ENCODE measurements at regions not wholly inside any gene's neighbourhood (a gene's known extent, or its start where the extent isn't known, plus 50 kb on each side); places are given as distances from the start of the nearest gene placed in this dataset.

- H3K36me3 ChIP-seq (ENCODE audit: control insufficient read depth in 1 of 2, insufficient read depth in 2 of 2, low read length in 1 of 2) = no peaks in the 10 kb centered on the region
- ATAC-seq (ENCODE audit: low FRiP score) = no peak
- H3K9me3 ChIP-seq (ENCODE audit: control insufficient read depth, low read length) = peaks cover 2% of the 10 kb centered on the region
- no peak overlapping the region for H3K27ac ChIP-seq (ENCODE audit: low read depth in 1 of 2, low read length in 2 of 2)
- intact Hi-C loops (cut with DNase I) = no loop called here
- no peak overlapping the region for H3K4me3 ChIP-seq (ENCODE audit: low read length in 2 of 2)
- no peaks in the 10 kb centered on the region for H3K27me3 ChIP-seq (ENCODE audit: control insufficient read depth in 1 of 2, insufficient read depth in 2 of 2, low read length in 1 of 2)
- 82 to 86% methylated on average over 7 of the region's 7 CpGs for WGBS, 2 donors
- no peaks in the 10 kb centered on the region for H3K4me1 ChIP-seq (ENCODE audit: control insufficient read depth in 1 of 2, insufficient read depth in 2 of 2, low read length in 2 of 2)
- no peak for DNase-seq
Measured at GRCh38 chr7:80563561-80564327, 51.9 kb upstream of the GNAT3 start.

- H3K27ac ChIP-seq (ENCODE audit: low read depth in 1 of 2, low read length in 2 of 2) = no peak overlapping the region
- ATAC-seq (ENCODE audit: low FRiP score) = no peak
- intact Hi-C loops (cut with DNase I) = no loop called here
Measured at GRCh38 chr7:80565554-80565953, 53.7 kb upstream of the GNAT3 start.

GRCh38 chr7:80581486-80582260, 56.8 kb upstream of the CD36 start:
- H3K9me3 ChIP-seq (ENCODE audit: control insufficient read depth, low read length) = no peaks in the 10 kb centered on the region
- 72 to 77% methylated on average over 4 of the region's 4 CpGs for WGBS, 2 donors
- DNase-seq (no peak), ATAC-seq (ENCODE audit: low FRiP score) (no peak)
- no peaks in the 10 kb centered on the region for H3K27me3 ChIP-seq (ENCODE audit: control insufficient read depth in 1 of 2, insufficient read depth in 2 of 2, low read length in 1 of 2)
- H3K4me1 ChIP-seq (ENCODE audit: control insufficient read depth in 1 of 2, insufficient read depth in 2 of 2, low read length in 2 of 2) = no peaks in the 10 kb centered on the region
- H3K27ac ChIP-seq (ENCODE audit: low read depth in 1 of 2, low read length in 2 of 2) = no peak overlapping the region
- intact Hi-C loops (cut with DNase I) = no loop called here
- H3K36me3 ChIP-seq (ENCODE audit: control insufficient read depth in 1 of 2, insufficient read depth in 2 of 2, low read length in 1 of 2) = no peaks in the 10 kb centered on the region
- no peak overlapping the region for H3K4me3 ChIP-seq (ENCODE audit: low read length in 2 of 2)

More at GRCh38 chr7:80565554-80565953, 53.7 kb upstream of the GNAT3 start:
- 92 to 94% methylated on average over 3 of the region's 3 CpGs for WGBS, 2 donors
- H3K27me3 ChIP-seq (ENCODE audit: control insufficient read depth in 1 of 2, insufficient read depth in 2 of 2, low read length in 1 of 2) = no peaks in the 10 kb centered on the region
- H3K4me1 ChIP-seq (ENCODE audit: control insufficient read depth in 1 of 2, insufficient read depth in 2 of 2, low read length in 2 of 2) = no peaks in the 10 kb centered on the region
- no peak for DNase-seq
- H3K4me3 ChIP-seq (ENCODE audit: low read length in 2 of 2) = no peak overlapping the region
- peaks cover 2% of the 10 kb centered on the region for H3K9me3 ChIP-seq (ENCODE audit: control insufficient read depth, low read length)
- no peaks in the 10 kb centered on the region for H3K36me3 ChIP-seq (ENCODE audit: control insufficient read depth in 1 of 2, insufficient read depth in 2 of 2, low read length in 1 of 2)

- Histone ChIP-seq H3K27ac (ENCODE audit: low read depth in 1 of 2, low read length in 2 of 2) (no peak overlapping the region), H3K36me3 (ENCODE audit: control insufficient read depth in 1 of 2, insufficient read depth in 2 of 2, low read length in 1 of 2) (no peaks in the 10 kb centered on the region), H3K4me1 (ENCODE audit: control insufficient read depth in 1 of 2, insufficient read depth in 2 of 2, low read length in 2 of 2) (no peaks in the 10 kb centered on the region), H3K9me3 (ENCODE audit: control insufficient read depth, low read length) (no peaks in the 10 kb centered on the region), H3K27me3 (ENCODE audit: control insufficient read depth in 1 of 2, insufficient read depth in 2 of 2, low read length in 1 of 2) (no peaks in the 10 kb centered on the region), H3K4me3 (ENCODE audit: low read length in 2 of 2) (no peak overlapping the region)
- ATAC-seq (ENCODE audit: low FRiP score) (no peak), DNase-seq (peak in 1 of 2 donors; percentile 62)
- 30 to 36% methylated on average over 2 of the region's 2 CpGs for WGBS, 2 donors
- intact Hi-C loops (cut with DNase I) = no loop called here
Measured at GRCh38 chr7:80583901-80584300, 54.5 kb upstream of the CD36 start.

GRCh38 chr7:80584778-80585177, 53.7 kb upstream of the CD36 start:
- H3K36me3 ChIP-seq (ENCODE audit: control insufficient read depth in 1 of 2, insufficient read depth in 2 of 2, low read length in 1 of 2) = no peaks in the 10 kb centered on the region
- no peaks in the 10 kb centered on the region for H3K27me3 ChIP-seq (ENCODE audit: control insufficient read depth in 1 of 2, insufficient read depth in 2 of 2, low read length in 1 of 2)
- ATAC-seq (ENCODE audit: low FRiP score) = no peak
- H3K4me3 ChIP-seq (ENCODE audit: low read length in 2 of 2) = no peak overlapping the region
- H3K4me1 ChIP-seq (ENCODE audit: control insufficient read depth in 1 of 2, insufficient read depth in 2 of 2, low read length in 2 of 2) = no peaks in the 10 kb centered on the region
- H3K27ac ChIP-seq (ENCODE audit: low read depth in 1 of 2, low read length in 2 of 2) = no peak overlapping the region
- no peaks in the 10 kb centered on the region for H3K9me3 ChIP-seq (ENCODE audit: control insufficient read depth, low read length)
- DNase-seq = no peak
- intact Hi-C loops (cut with DNase I) = no loop called here

GRCh38 chr7:80587538-80587937, 50.9 kb upstream of the CD36 start:
- Histone ChIP-seq H3K4me1 (ENCODE audit: control insufficient read depth in 1 of 2, insufficient read depth in 2 of 2, low read length in 2 of 2) (no peaks in the 10 kb centered on the region), H3K36me3 (ENCODE audit: control insufficient read depth in 1 of 2, insufficient read depth in 2 of 2, low read length in 1 of 2) (no peaks in the 10 kb centered on the region), H3K27me3 (ENCODE audit: control insufficient read depth in 1 of 2, insufficient read depth in 2 of 2, low read length in 1 of 2) (no peaks in the 10 kb centered on the region), H3K27ac (ENCODE audit: low read depth in 1 of 2, low read length in 2 of 2) (no peak overlapping the region), H3K4me3 (ENCODE audit: low read length in 2 of 2) (no peak overlapping the region), H3K9me3 (ENCODE audit: control insufficient read depth, low read length) (no peaks in the 10 kb centered on the region)
- intact Hi-C loops (cut with DNase I) = no loop called here
- WGBS, 2 donors = 64 to 74% methylated on average over 1 of the region's 1 CpG
- ATAC-seq (ENCODE audit: low FRiP score) (no peak), DNase-seq (no peak)

- Histone ChIP-seq H3K4me3 (ENCODE audit: low read length in 2 of 2) (no peak overlapping the region), H3K36me3 (ENCODE audit: control insufficient read depth in 1 of 2, insufficient read depth in 2 of 2, low read length in 1 of 2) (no peaks in the 10 kb centered on the region), H3K27ac (ENCODE audit: low read depth in 1 of 2, low read length in 2 of 2) (no peak overlapping the region), H3K27me3 (ENCODE audit: control insufficient read depth in 1 of 2, insufficient read depth in 2 of 2, low read length in 1 of 2) (no peaks in the 10 kb centered on the region), H3K4me1 (ENCODE audit: control insufficient read depth in 1 of 2, insufficient read depth in 2 of 2, low read length in 2 of 2) (no peaks in the 10 kb centered on the region), H3K9me3 (ENCODE audit: control insufficient read depth, low read length) (no peaks in the 10 kb centered on the region)
- DNase-seq = no peak
- WGBS, 2 donors = 85 to 87% methylated on average over 3 of the region's 3 CpGs
- no peak for ATAC-seq (ENCODE audit: low FRiP score)
- intact Hi-C loops (cut with DNase I) = no loop called here
Measured at GRCh38 chr7:80588591-80588990, 49.9 kb upstream of the CD36 start.

Data from aorta (tissue), 5 donors.